ENCODE measurements at regions not wholly inside any gene's neighbourhood (a gene's known extent, or its start where the extent isn't known, plus 50 kb on each side); places are given as distances from the start of the nearest gene placed in this dataset.
A peak's percentile ranks its signal among the peaks of the same experiment; 100 is the strongest.
"Not testable (repeated sequence)": the region's sequence is repeated elsewhere in the genome, so short reads cannot be mapped to it uniquely, and the experiment has no call there.

- DNase-seq = no peak
These were observed 64.9 kb downstream of the CD2 start for GRCh38 chr1:116819081-116819480.

GRCh38 chr1:116820369-116820768 is 66.1 kb downstream of the CD2 start:
- DNase-seq = no peak

- no peak for DNase-seq
These were observed 67.5 kb downstream of the CD2 start for GRCh38 chr1:116821763-116822162.

- no peak for DNase-seq
These were observed 70.5 kb downstream of the CD2 start for GRCh38 chr1:116824631-116825206.

GRCh38 chr1:116825207-116825719 is 71.0 kb downstream of the CD2 start:
- DNase-seq = no peak

- peak; percentile 28 for DNase-seq
These were observed 71.6 kb downstream of the CD2 start for GRCh38 chr1:116825720-116826438.

- no peak for DNase-seq
These were observed 72.8 kb downstream of the CD2 start for GRCh38 chr1:116826818-116827606.

GRCh38 chr1:116827607-116828105 is 73.4 kb downstream of the CD2 start:
- DNase-seq = no peak

- no peak for DNase-seq
These were observed 77.3 kb upstream of the PTGFRN start for GRCh38 chr1:116832308-116832931.

GRCh38 chr1:116832932-116833578 is 76.7 kb upstream of the PTGFRN start:
- no peak for DNase-seq

- no peak for DNase-seq
These were observed 76.0 kb upstream of the PTGFRN start for GRCh38 chr1:116833718-116834117.

- DNase-seq = no peak
These were observed 75.1 kb upstream of the PTGFRN start for GRCh38 chr1:116834595-116834994.

GRCh38 chr1:116835161-116835560 is 74.6 kb upstream of the PTGFRN start:
- DNase-seq = no peak

- DNase-seq = no peak
These were observed 73.6 kb upstream of the PTGFRN start for GRCh38 chr1:116836099-116836498.

GRCh38 chr1:116841569-116842344 is 68.0 kb upstream of the PTGFRN start:
- DNase-seq = no peak

- DNase-seq = no peak
These were observed 67.1 kb upstream of the PTGFRN start for GRCh38 chr1:116842654-116843053.

- no peak for DNase-seq
These were observed 64.9 kb upstream of the PTGFRN start for GRCh38 chr1:116844775-116845174.

- no peak for DNase-seq
These were observed 62.5 kb upstream of the PTGFRN start for GRCh38 chr1:116847190-116847589.

- DNase-seq = no peak
These were observed 61.8 kb upstream of the PTGFRN start for GRCh38 chr1:116847688-116848531.

- DNase-seq = no peak
These were observed 59.3 kb upstream of the PTGFRN start for GRCh38 chr1:116850436-116850835.

GRCh38 chr1:116851189-116851588 is 58.5 kb upstream of the PTGFRN start:
- DNase-seq = not testable (repeated sequence)

Data from NCI-H1417 treated with DMSO at 0.1 percent for 48 hours (cell line).